A673 (cell line): ENCODE measurements at regions not wholly inside any gene's neighbourhood (a gene's known extent, or its start where the extent isn't known, plus 50 kb on each side); places are given as distances from the start of the nearest gene placed in this dataset.

Experiments
- BruUV-seq: library from RNA; stranded (reverse); fragments of 400-500 nt; replicated peaks from 2 replicates; lab custom pipeline; 2021; lab: Mats Ljungman, UMichigan
- CTCF ChIA-PET: fragments of 300-600 bp; sonication (Branson Sonifier 250); formaldehyde crosslinking; loops from one replicate; lab custom pipeline; 2022; ENCODE audit warnings: antibody characterized with exemption; lab: Charles Lee
- POLR2A ChIA-PET: fragments of 300-600 bp; sonication (Branson Sonifier 250); formaldehyde crosslinking; loops from one replicate; lab custom pipeline; 2022; ENCODE audit warnings: antibody characterized with exemption; ENCODE audit not compliant: low non-redundant PET; lab: Charles Lee
- DNase-seq: peaks from one replicate; pipeline ENCODE4 v3.0.0-alpha.2; 2015; ENCODE audit warnings: low spot score
- H3K27ac ChIP-seq: fragments of 200-600 bp; sonication (generic); 2 replicates; pipeline ENCODE4 v1.5.1; 2016; ENCODE audit warnings: mixed run types, low read depth, mild to moderate bottlenecking, mixed read lengths, antibody characterized with exemption, low read length; ENCODE audit not compliant: poor library complexity, severe bottlenecking
- H3K27me3 ChIP-seq: fragments of 200-600 bp; sonication (generic); replicated peaks from 2 replicates; pipeline ENCODE4 v1.6.1; 2017; ENCODE audit warnings: mixed run types, low read depth, mild to moderate bottlenecking, mixed read lengths, antibody characterized with exemption, low read length; ENCODE audit not compliant: insufficient read depth, poor library complexity
- H3K36me3 ChIP-seq: fragments of 200-600 bp; sonication (generic); 2 replicates; pipeline ENCODE4 v1.6.1; 2016; ENCODE audit warnings: mixed run types, mild to moderate bottlenecking, mixed read lengths, antibody characterized with exemption, low read length; ENCODE audit not compliant: insufficient read depth, poor library complexity, severe bottlenecking
- H3K4me1 ChIP-seq: fragments of 200-600 bp; sonication (generic); 2 replicates; pipeline ENCODE4 v1.6.1; 2017; ENCODE audit warnings: mixed run types, mild to moderate bottlenecking, mixed read lengths, antibody characterized with exemption, low read length; ENCODE audit not compliant: insufficient read depth, poor library complexity, severe bottlenecking
- H3K4me3 ChIP-seq: fragments of 200-600 bp; sonication (generic); 2 replicates; pipeline ENCODE4 v1.5.1; 2016; ENCODE audit warnings: low read depth, mixed run types, mild to moderate bottlenecking, mixed read lengths, low read length; ENCODE audit not compliant: poor library complexity, severe bottlenecking
- H3K9me3 ChIP-seq: fragments of 200-600 bp; sonication (generic); 2 replicates; pipeline ENCODE4 v1.6.1; 2016; ENCODE audit warnings: mixed run types, low read depth, mild to moderate bottlenecking, mixed read lengths, antibody characterized with exemption, low read length; ENCODE audit not compliant: poor library complexity, severe bottlenecking
- CTCF ChIP-seq: fragments of 300-800, 200-600 bp; sonication (generic); conservative IDR thresholded peaks from 2 replicates; pipeline ENCODE4 v1.5.1; 2017; ENCODE audit warnings: low read depth, mild to moderate bottlenecking, antibody characterized with exemption, low read length, moderate library complexity, mixed read lengths
- EZH2 ChIP-seq: fragments of 200-600 bp; sonication (generic); IDR thresholded peaks from 2 replicates; pipeline ENCODE4 v1.6.1; 2017; ENCODE audit warnings: borderline replicate concordance, low read depth, mild to moderate bottlenecking, mixed read lengths, antibody characterized with exemption, low read length; ENCODE audit not compliant: poor library complexity, severe bottlenecking
- intact Hi-C: fragments of 100-400 bp; cut with micrococcal nuclease; formaldehyde crosslinking; loops from one replicate; pipeline ENCODE4 v1.10.0; 2022; ENCODE audit not compliant: unreplicated experiment

- ChIA-PET POLR2A (no interaction called here), CTCF (no interaction called here)
- intact Hi-C loops = no loop called here
Observed at GRCh38 chr6:48733581-48733980, 622.6 kb upstream of the PTCHD4 start.

GRCh38 chr6:48714699-48715098 lies 603.7 kb upstream of the PTCHD4 start:
- no peak for DNase-seq
- Histone ChIP-seq H3K27ac (no peak overlapping the region), H3K9me3 (no peaks in the 10 kb centered on the region), H3K4me1 (no peaks in the 10 kb centered on the region), H3K27me3 (no peaks in the 10 kb centered on the region), H3K4me3 (no peak overlapping the region), H3K36me3 (no peaks in the 10 kb centered on the region)
- POLR2A ChIA-PET = no interaction called here
- CTCF ChIA-PET = no interaction called here
- intact Hi-C loops = no loop called here
- BruUV-seq = no TSS peak
- TF ChIP-seq EZH2 (no peak), CTCF (no peak)

More at GRCh38 chr6:48733581-48733980, 622.6 kb upstream of the PTCHD4 start:
- no peaks in the 10 kb centered on the region for H3K27me3 ChIP-seq
- H3K27ac ChIP-seq = no peak overlapping the region
- H3K4me3 ChIP-seq = no peak overlapping the region
- no peak for DNase-seq
- H3K4me1 ChIP-seq = no peaks in the 10 kb centered on the region
- BruUV-seq = no TSS peak
- TF ChIP-seq EZH2 = no peak
- TF ChIP-seq CTCF = no peak
- peaks cover 5% of the 10 kb centered on the region for H3K9me3 ChIP-seq
- no peaks in the 10 kb centered on the region for H3K36me3 ChIP-seq

DNA sequence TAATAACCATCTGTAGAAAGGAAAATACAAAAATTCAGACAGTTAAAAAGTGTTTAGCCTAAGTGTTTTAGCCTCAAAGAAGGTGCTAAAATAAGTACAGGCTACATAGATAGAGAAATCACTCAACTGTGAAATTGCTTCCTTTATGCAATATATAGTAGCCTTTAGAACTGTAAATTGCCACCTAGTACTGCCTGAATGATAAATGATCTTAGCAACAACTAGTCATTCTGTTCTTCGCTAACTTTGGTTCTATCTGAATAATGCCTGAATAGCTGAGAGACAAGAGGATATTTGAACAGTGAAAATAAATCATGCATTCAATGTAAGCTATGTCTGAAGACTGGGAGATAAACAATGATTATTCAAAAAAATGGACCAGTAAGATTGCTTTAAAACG lies 603.3 kb upstream of the PTCHD4 start:
- peak; percentile 5 for DNase-seq
- CTCF ChIA-PET = no interaction called here

More for the DNA sequence above, 603.3 kb upstream of the PTCHD4 start:
- intact Hi-C loops = no loop called here
- BruUV-seq = no TSS peak
- Histone ChIP-seq H3K4me3 (no peak overlapping the region), H3K9me3 (no peaks in the 10 kb centered on the region), H3K27ac (no peak overlapping the region), H3K36me3 (no peaks in the 10 kb centered on the region), H3K4me1 (no peaks in the 10 kb centered on the region), H3K27me3 (no peaks in the 10 kb centered on the region)
- POLR2A ChIA-PET = no interaction called here
- no peak for TF ChIP-seq EZH2
- TF ChIP-seq CTCF = no peak
